Adrenal gland (tissue), 5 donors: ENCODE measurements at regions not wholly inside any gene's neighbourhood (a gene's known extent, or its start where the extent isn't known, plus 50 kb on each side); places are given as distances from the start of the nearest gene placed in this dataset.

ENCODE experiments used
- CTCF ChIP-seq, 6 experiments: fragments of 450-650 bp in 4 of 6; fragments of 200-600 bp in 2 of 6; sonication (generic) in 1 of 6; IDR thresholded peaks; 1 replicate in 5 of 6; 2 replicates in 1 of 6; pipeline versions ENCODE4 v1.5.1 to v1.8.0; 2016 to 2021; ENCODE audit warnings: antibody characterized with exemption in 6 of 6, mild to moderate bottlenecking in 2 of 6, moderate library complexity in 1 of 6
- POLR2A ChIP-seq, 2 donors: fragments of 450-650 bp; IDR thresholded peaks; one replicate each; pipeline ENCODE4 v1.6.1; 2017; ENCODE audit warnings: antibody characterized with exemption in 2 of 2, mild to moderate bottlenecking in 2 of 2, moderate library complexity in 1 of 2
- donor health status: DM: no; HTN: no; CAD: no.

DNA sequence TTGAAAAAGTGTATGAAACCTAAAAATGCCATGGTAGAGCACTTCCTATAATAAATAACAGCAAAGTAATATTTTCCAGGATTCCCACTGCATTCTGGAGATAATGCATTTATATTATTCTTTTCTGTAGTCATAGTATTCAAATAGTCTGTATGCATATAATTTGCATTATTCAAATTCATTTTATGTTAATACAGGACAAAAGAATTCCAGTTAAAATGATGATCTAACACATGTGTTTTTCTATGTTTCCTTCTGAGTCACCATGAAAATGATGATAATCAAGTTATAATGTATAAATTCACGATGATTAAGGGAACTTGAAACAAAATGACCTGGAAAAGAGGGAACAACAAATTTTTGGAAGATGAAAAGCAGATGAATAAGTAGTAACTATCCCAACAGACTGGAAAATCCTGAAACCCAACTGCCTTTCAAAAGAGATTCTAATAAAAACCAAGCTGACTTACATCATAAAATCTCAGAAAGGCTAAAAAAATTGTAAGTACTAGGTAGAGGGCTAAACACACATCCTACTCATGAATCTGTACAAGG is 358.6 kb upstream of the PAPPA start:
- no peak for TF ChIP-seq POLR2A (IDR thresholded peaks at IDR 0.05)
- TF ChIP-seq CTCF (IDR thresholded peaks at IDR 0.05), result no peak
